ENCODE measurements at regions not wholly inside any gene's neighbourhood (a gene's known extent, or its start where the extent isn't known, plus 50 kb on each side); places are given as distances from the start of the nearest gene placed in this dataset.

- TF ChIP-seq CTCF (IDR thresholded peaks at IDR 0.05; ENCODE audit: insufficient read depth, low read length) (no peak), POLR2AphosphoS5 (IDR thresholded peaks at IDR 0.05; ENCODE audit: low read depth) (no peak), GABPA (IDR thresholded peaks at IDR 0.05; ENCODE audit: low read depth) (no peak), SPI1 (IDR thresholded peaks at IDR 0.05; ENCODE audit: borderline replicate concordance, low read depth) (no peak)
- TF ChIP-seq, protein P1, sequence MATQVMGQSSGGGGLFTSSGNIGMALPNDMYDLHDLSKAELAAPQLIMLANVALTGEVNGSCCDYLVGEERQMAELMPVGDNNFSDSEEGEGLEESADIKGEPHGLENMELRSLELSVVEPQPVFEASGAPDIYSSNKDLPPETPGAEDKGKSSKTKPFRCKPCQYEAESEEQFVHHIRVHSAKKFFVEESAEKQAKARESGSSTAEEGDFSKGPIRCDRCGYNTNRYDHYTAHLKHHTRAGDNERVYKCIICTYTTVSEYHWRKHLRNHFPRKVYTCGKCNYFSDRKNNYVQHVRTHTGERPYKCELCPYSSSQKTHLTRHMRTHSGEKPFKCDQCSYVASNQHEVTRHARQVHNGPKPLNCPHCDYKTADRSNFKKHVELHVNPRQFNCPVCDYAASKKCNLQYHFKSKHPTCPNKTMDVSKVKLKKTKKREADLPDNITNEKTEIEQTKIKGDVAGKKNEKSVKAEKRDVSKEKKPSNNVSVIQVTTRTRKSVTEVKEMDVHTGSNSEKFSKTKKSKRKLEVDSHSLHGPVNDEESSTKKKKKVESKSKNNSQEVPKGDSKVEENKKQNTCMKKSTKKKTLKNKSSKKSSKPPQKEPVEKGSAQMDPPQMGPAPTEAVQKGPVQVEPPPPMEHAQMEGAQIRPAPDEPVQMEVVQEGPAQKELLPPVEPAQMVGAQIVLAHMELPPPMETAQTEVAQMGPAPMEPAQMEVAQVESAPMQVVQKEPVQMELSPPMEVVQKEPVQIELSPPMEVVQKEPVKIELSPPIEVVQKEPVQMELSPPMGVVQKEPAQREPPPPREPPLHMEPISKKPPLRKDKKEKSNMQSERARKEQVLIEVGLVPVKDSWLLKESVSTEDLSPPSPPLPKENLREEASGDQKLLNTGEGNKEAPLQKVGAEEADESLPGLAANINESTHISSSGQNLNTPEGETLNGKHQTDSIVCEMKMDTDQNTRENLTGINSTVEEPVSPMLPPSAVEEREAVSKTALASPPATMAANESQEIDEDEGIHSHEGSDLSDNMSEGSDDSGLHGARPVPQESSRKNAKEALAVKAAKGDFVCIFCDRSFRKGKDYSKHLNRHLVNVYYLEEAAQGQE (IDR thresholded peaks at IDR 0.05; ENCODE audit: insufficient replicate concordance, low read depth) = no peak
Measured at GRCh38 chr4:107531927-107532326, 188.1 kb downstream of the PAPSS1 start.
